ENCODE measurements at regions not wholly inside any gene's neighbourhood (a gene's known extent, or its start where the extent isn't known, plus 50 kb on each side); places are given as distances from the start of the nearest gene placed in this dataset.
"Not testable (repeated sequence)": the region's sequence is repeated elsewhere in the genome, so short reads cannot be mapped to it uniquely, and the experiment has no call there.

DNA sequence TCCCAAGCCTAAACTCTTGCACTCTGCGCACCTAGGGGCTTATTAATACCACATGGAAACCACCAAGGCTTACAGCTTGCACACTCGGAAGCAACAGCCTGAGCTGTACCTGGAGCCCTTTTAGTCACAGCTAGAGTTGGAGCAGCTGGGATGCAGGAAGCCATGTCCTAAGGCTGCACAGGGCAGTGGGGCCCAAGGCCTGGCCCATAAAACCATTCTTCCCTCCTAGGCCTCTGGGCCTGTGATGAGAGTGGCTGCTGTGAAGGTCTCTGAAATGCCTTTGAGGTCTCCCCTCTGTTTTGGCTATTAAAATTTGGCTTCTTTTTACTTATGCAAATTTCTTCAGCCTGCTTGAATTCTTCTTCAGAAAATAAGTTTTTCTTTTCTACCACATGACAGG, 383.9 kb upstream of the UBE2E2 start:
- no peak for TF ChIP-seq GATA1 (IDR thresholded peaks at IDR 0.05; ENCODE audit: low read depth, low read length)
- no peak for TF ChIP-seq POLR2A (IDR thresholded peaks at IDR 0.05; ENCODE audit: low read length)
- DNase-seq, result no peak

- no peak for DNase-seq
- no peak for TF ChIP-seq GATA1 (IDR thresholded peaks at IDR 0.05; ENCODE audit: low read depth, low read length)
- TF ChIP-seq POLR2A (IDR thresholded peaks at IDR 0.05; ENCODE audit: low read length), result no peak
These were observed 368.1 kb upstream of the UBE2E2 start for GRCh38 chr3:22835041-22835440.

GRCh38 chr3:22836131-22836530, 367.0 kb upstream of the UBE2E2 start:
- DNase-seq, result no peak
- no peak for TF ChIP-seq GATA1 (IDR thresholded peaks at IDR 0.05; ENCODE audit: low read depth, low read length)
- no peak for TF ChIP-seq POLR2A (IDR thresholded peaks at IDR 0.05; ENCODE audit: low read length)

GRCh38 chr3:22843854-22844253, 359.3 kb upstream of the UBE2E2 start:
- DNase-seq, result no peak
- TF ChIP-seq POLR2A (IDR thresholded peaks at IDR 0.05; ENCODE audit: low read length) (no peak), GATA1 (IDR thresholded peaks at IDR 0.05; ENCODE audit: low read depth, low read length) (no peak)

- DNase-seq, result no peak
- no peak for TF ChIP-seq GATA1 (IDR thresholded peaks at IDR 0.05; ENCODE audit: low read depth, low read length)
- TF ChIP-seq POLR2A (IDR thresholded peaks at IDR 0.05; ENCODE audit: low read length), result no peak
These were observed 356.6 kb upstream of the UBE2E2 start for GRCh38 chr3:22846566-22846965.

DNA sequence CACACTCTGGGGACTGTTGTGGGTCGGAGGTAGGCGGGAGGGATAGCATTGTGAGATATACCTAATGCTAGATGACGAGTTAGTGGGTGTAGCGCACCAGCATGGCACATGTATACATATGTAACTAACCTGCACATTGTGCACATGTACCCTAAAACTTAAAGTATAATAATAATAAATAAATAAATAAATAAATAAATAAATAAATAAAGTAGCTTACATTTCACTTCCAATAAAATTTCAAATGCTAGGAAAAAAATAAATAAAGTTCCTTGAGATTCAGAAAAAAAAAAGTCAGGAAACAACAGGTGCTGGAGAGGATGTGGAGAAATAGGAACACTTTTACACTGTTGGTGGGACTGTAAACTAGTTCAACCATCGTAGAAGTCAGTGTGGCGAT, 353.5 kb upstream of the UBE2E2 start:
- not testable (repeated sequence) for DNase-seq

DNA sequence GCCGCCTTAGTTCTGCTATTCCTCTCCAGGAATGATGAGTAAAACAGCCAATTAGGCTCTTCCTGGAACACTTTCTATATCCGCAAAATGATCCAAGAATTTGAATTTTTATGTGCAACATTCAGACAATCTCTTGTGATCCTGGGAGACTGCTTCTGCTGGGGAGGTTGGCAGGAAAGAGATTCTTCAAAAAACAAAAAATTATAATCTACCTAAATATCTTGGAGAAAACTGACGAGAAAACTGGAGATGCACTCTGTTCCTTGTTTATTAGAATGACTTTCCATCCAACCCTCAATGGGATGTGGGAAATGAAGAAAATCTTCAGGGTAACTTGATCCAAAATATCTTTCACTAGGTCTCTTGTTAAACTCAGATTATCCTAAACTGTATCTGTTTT, 346.3 kb upstream of the UBE2E2 start:
- DNase-seq, result no peak
- TF ChIP-seq GATA1 (IDR thresholded peaks at IDR 0.05; ENCODE audit: low read depth, low read length) (no peak), POLR2A (IDR thresholded peaks at IDR 0.05; ENCODE audit: low read length) (no peak)

DNA sequence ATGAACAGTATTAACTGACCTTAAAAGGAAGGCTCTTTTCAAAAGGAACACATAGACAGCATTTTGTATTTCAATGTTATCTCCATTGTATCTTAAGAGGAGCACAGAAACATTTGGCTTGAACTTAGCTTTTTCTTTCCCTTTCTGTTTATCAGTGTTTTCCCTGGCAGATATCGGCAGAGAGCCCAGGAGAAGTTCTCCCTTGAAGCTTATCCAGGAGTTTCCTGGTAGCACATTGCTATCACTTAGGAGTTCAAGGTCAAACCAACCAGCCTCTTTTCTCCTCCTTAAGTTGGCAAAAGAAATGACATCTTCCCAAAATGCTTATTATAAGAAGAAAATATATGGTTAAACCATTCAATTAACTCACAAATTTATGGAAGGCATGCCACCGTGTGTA, 344.6 kb upstream of the UBE2E2 start:
- TF ChIP-seq POLR2A (IDR thresholded peaks at IDR 0.05; ENCODE audit: low read length), result no peak
- TF ChIP-seq GATA1 (IDR thresholded peaks at IDR 0.05; ENCODE audit: low read depth, low read length), result no peak
- no peak for DNase-seq

DNA sequence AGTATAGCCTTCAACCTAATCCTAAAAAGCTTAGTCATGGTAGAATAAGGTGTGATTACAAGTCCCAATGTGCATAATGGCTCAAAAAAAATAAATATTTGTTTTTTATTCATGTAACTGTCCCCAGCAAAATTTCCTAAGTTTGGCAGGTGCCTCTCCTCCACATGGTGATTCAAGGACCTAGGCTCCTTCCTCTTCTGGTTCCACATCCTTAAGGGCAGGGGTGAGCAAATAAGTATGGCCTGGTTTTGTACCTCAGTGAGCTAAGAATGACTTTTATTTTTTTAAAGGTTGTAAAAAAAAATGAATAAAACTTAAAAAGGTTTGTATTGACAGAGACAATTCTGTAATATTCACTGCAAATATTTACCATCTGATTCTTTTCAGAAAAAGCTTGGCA, 343.5 kb upstream of the UBE2E2 start:
- TF ChIP-seq POLR2A (IDR thresholded peaks at IDR 0.05; ENCODE audit: low read length) (no peak), GATA1 (IDR thresholded peaks at IDR 0.05; ENCODE audit: low read depth, low read length) (no peak)
- DNase-seq, result no peak

DNA sequence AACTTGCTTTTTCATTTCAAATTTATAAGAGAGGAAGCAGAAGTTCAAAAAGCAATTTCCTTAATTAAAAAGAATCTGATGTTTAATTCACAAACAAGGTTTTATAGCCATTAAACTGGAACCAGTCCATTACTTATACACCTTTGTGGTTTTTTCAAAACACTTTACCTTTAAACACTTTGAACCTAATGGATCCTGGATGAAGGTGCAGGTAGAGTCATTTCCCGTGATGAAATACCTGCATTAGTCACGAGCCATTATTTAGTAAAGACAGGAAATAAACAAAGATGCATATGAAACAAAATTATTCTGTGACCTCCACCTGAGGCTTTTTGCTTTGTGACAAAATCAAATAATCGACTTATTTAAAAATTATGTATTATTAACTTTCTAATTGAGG, 341.7 kb upstream of the UBE2E2 start:
- no peak for TF ChIP-seq POLR2A (IDR thresholded peaks at IDR 0.05; ENCODE audit: low read length)
- TF ChIP-seq GATA1 (IDR thresholded peaks at IDR 0.05; ENCODE audit: low read depth, low read length), result no peak
- DNase-seq, result no peak

- no peak for DNase-seq
These were observed 341.0 kb upstream of the UBE2E2 start for GRCh38 chr3:22862111-22862510.

GRCh38 chr3:22882834-22883233, 320.3 kb upstream of the UBE2E2 start:
- DNase-seq, result not testable (repeated sequence)

More at GRCh38 chr3:22862111-22862510, 341.0 kb upstream of the UBE2E2 start:
- TF ChIP-seq POLR2A (IDR thresholded peaks at IDR 0.05; ENCODE audit: low read length), result no peak
- TF ChIP-seq GATA1 (IDR thresholded peaks at IDR 0.05; ENCODE audit: low read depth, low read length), result no peak

DNA sequence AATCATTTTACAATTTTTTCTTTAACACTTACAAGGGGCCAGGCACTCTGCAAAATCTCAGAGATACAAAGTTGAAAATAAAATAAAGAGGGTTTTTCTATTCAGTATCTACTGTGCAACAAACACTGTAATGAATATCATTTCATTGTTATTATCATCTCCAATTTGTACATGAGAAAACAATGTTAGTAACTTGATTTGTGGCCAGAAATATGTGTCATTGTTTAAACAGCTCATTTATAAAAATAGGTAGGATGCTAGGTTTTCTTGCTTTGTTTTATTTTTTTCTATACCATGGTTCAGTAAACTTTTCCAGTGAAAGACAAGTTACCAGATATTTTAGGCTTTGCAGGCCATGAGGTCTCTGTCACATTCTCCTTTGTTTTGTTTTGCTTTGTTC, 318.1 kb upstream of the UBE2E2 start:
- TF ChIP-seq GATA1 (IDR thresholded peaks at IDR 0.05; ENCODE audit: low read depth, low read length) (no peak), POLR2A (IDR thresholded peaks at IDR 0.05; ENCODE audit: low read length) (no peak)
- DNase-seq, result no peak

GRCh38 chr3:22885574-22886341, 317.4 kb upstream of the UBE2E2 start:
- DNase-seq, result no peak
- no peak for TF ChIP-seq GATA1 (IDR thresholded peaks at IDR 0.05; ENCODE audit: low read depth, low read length)
- TF ChIP-seq POLR2A (IDR thresholded peaks at IDR 0.05; ENCODE audit: low read length), result no peak

- no peak for DNase-seq
- TF ChIP-seq POLR2A (IDR thresholded peaks at IDR 0.05; ENCODE audit: low read length), result no peak
- no peak for TF ChIP-seq GATA1 (IDR thresholded peaks at IDR 0.05; ENCODE audit: low read depth, low read length)
These were observed 316.6 kb upstream of the UBE2E2 start for GRCh38 chr3:22886439-22887068.

Measured in erythroblast (primary cell).